A172 (cell line): ENCODE measurements at regions not wholly inside any gene's neighbourhood (a gene's known extent, or its start where the extent isn't known, plus 50 kb on each side); places are given as distances from the start of the nearest gene placed in this dataset.

ENCODE experiments used
- DNase-seq: peaks from one replicate; pipeline ENCODE4 v3.0.0-alpha.2; 2015; ENCODE audit warnings: low spot score

GRCh38 chr12:18899162-18899561 is 161.2 kb downstream of the CAPZA3 start:
- DNase-seq = no peak

GRCh38 chr12:18899678-18900317 is 161.9 kb downstream of the CAPZA3 start:
- no peak for DNase-seq

DNA sequence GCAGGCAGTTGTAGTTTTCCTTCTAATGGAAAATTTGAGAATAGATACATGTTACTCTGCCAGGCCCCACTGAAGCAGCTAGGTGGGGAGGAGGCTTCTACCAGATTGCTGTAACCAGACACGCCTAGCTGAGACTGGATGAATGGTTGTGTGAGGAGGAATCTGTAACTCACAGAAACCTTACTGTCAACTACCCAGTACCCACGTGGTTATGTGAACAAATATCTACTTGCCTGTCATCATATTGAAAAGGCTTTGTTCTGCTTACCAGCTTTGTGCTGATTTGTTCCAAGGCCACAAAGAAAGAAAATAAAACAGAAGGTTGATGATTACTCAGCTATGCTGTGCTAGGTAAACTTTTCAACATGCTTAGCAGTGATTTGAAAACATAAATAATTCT is 167.2 kb downstream of the CAPZA3 start:
- no peak for DNase-seq

DNA sequence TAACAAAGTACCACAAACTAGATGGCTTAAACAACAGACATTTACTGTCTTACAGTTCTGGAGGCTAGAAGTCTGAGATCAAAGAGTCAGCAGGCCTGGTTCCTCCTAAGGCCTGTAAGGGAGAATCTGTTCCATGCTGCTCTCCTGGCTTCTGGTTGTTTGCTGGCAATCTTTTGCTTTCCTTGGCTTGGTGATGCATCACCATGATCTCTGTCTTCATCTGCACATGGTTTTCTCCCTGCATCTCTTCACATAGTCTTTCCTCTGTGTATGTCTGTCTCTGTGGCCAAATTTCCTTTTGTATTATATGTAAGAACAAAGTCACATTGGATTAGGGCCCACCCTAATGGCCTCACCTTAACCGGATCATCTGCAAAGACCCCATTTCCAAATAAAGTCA is 168.5 kb downstream of the CAPZA3 start:
- no peak for DNase-seq

DNA sequence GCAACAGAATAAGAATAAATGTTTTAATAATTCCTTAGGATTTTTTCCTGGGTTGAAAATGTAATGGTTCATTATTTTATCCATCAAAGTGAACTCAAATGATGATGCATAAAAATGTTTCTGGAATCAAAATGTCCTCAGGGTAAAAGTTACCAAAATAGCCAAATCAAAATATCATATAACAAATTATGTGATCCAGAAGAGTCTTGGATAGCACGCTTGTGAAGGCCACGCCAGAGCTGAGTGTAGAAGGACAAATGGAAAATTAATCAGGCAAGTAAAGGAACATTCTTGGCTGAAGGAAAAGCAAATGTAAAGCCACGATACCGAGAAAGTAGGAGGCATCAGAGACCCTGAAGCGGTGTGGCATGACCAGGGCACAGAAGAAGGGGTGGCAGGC is 169.2 kb downstream of the CAPZA3 start:
- no peak for DNase-seq

DNA sequence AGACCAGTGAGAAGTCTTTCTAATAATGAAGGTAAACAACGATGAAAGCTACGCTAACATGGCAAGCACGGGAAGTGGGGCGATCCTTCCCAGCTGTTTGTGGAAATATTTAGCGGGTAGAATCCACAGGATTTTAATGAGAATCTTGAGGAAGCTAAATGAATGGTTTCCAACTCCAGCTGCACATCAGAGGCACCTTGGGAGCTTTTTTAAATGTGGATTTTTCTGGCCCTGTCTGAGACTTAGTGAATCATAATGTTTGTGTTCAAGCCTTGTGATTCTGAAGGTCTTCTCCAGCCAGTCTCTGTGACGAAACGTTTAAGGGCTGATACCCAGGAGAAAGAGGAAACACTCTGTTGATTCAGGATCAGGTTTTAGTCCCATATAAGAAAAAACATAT is 169.8 kb downstream of the CAPZA3 start:
- DNase-seq = no peak

- no peak for DNase-seq
Measured at GRCh38 chr12:18908191-18908590, 170.3 kb downstream of the CAPZA3 start.

- no peak for DNase-seq
Measured at GRCh38 chr12:18919871-18920511, 182.1 kb downstream of the CAPZA3 start.

DNA sequence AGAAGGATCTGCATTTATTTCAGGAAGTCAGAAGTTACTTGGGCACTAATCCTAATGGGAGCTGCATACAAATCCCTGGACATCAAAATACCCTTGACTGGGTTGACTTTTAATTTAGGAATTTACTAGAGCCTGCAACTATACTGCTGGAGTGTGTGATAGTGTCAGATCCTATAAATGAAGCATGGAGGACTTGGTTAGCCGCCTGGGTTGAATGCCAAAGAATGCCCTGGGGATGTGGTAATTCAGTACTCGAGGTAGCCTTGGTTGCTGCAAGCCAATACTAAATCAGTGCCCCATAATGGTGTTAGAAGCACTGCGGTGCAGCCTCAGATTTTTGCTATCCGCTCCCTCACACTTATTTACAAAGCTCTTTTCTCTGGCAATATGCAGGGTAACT is 184.9 kb downstream of the CAPZA3 start:
- DNase-seq = no peak

- no peak for DNase-seq
Measured at GRCh38 chr12:18923721-18924120, 185.8 kb downstream of the CAPZA3 start.

DNA sequence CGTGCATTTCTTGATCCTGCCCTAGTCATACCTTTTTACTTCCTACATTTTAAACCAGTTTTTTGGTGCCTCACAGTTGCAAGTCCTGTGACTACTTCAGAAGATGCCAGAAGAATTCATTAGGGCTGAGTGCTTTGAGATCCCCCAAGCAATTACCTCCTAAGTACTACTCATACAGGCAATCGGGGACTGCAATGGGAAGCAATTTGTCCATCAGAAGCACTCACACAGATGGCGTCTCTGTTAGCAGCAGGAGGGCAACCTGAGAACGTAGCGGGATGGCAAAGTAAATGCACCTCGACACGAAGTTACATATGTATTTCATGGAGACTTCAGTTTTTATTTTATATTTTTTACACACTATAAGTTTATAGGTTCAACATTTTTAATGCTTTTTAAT is 188.3 kb downstream of the CAPZA3 start:
- no peak for DNase-seq

GRCh38 chr12:18932211-18932610 is 194.3 kb downstream of the CAPZA3 start:
- no peak for DNase-seq

DNA sequence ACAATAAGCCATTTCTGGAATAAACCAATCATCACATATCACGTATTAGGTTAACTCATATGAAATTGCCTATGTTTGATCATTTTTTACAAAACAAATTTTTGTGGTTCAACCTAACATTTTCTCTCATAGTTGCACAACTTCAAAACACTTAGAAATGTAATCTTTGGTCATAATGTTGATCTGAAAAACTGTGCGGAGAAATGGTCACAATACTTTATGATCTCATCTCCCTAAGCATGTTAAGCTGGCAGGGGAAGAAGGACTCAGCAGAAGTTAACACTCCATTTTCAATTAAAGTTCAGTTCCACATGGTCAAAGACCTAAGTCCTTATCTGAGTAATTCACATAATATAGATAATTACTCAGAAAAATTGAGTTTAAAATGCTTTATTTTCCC is 194.8 kb downstream of the CAPZA3 start:
- DNase-seq = no peak

- DNase-seq = no peak
Measured at GRCh38 chr12:18935371-18935965, 194.1 kb upstream of the PLEKHA5 start.

DNA sequence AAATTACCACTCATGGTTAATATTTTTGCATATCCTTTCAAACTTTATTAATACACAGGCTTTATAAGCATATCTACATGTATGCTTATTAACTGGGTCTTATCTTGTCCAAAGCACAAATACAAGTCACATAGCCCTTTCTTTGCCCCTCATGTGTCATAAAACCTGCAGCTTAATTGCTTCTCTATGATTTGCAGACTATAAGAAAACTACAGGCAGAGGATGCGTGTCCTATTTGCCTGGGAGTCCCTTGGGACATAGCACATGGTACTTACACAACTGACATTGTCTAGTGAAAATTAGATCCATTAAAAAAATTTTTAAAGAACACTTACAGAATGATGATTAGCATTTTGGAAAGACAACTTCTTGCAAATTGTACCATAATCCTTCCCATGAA is 190.5 kb upstream of the PLEKHA5 start:
- DNase-seq = no peak

DNA sequence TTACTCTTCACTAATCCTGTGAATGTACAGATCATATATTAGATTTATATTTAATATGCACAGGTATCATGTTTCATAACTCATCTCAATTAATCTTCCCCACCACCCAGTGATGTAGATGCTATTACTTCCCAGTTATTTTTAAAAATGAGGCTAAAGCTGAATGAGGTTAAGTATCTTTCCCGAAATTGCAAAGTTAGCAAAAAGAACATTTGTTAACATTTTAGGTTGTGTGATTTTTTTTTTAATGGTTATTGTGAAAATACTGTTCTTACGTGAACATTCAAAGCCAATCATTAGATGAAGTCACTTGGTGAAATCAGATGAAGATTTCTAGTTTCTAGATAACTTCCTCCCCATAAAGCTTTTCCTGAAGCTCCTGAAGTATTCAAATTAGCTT is 186.9 kb upstream of the PLEKHA5 start:
- DNase-seq = no peak

DNA sequence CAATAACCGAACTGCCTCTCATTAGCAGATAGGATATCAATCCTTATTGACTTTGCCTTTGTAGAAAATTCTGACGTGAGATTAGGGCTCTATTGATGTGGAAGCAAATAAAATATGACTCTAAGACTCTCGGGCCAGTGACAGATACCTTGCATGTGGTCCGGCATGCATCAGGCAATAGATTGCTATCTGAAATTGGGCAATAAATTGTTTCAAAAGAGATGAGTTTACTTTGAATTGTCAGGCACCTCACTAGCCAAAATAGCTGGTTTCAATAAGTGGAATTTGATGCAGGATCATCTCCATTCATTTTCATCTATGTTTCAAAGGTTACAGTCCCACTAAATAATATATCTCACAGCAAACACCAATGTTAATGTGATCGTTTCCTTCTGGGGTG is 186.3 kb upstream of the PLEKHA5 start:
- no peak for DNase-seq

DNA sequence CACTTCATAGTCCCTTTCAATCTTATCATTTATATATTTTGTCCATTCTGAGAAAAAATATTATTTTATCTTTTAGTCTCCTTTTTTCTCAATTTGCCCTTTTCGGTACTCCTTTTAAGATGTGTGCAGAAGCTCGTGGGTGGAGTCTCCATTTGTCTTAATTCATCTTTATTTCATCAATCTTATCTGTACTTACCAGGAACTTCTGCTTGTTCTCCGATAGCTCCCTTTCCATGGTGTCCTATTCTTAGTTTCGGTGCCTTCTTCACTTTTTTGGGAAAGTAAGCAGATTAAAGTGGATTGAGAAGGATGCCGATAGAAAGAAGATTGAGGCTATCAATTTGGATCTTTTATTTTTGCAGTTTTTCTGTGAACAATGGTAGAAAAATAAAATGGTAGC is 183.4 kb upstream of the PLEKHA5 start:
- DNase-seq = no peak

DNA sequence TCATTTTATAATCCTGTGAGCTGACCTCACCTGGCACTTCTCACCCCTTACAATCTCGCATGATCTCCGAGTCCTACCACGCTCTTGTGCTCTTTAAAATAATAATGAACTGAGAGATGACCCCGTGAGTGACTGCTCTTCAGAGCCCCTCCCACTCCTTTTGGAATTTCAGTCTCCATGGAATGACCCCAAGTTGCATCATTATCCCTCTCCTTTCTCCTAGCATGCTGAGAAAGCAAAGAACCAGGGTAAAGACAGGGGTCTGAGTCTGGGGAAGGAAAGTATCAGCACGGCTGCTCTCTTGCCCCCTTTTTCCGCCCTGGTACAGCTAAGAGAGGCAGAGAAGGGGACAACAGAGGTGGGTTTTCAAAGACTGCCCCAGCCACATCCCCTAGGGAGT is 178.3 kb upstream of the PLEKHA5 start:
- DNase-seq = no peak

GRCh38 chr12:18953505-18953904 is 176.0 kb upstream of the PLEKHA5 start:
- DNase-seq = no peak

- DNase-seq = peak; percentile 28
Measured at GRCh38 chr12:18955594-18955993, 173.9 kb upstream of the PLEKHA5 start.

GRCh38 chr12:18965203-18965602 is 164.3 kb upstream of the PLEKHA5 start:
- DNase-seq = no peak

DNA sequence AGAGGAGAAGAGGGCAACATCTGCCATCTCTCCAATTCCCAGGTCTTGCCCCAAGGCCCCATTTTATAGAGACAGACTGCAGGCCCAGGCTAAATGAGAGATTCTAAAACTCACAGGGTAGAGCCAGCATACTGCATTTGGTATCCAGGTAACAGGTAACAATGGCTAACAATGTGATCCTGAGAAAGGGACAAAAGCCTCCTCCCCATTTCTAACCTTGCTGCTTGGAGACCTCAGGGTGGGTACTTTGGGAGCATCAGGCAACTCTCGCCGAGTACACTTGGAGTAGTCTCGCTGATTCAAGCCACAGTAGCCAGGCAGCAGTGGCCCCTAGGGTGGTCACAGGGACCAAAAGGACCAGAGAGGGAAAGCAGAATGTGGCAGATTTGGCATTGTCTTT is 162.6 kb upstream of the PLEKHA5 start:
- no peak for DNase-seq

- no peak for DNase-seq
Measured at GRCh38 chr12:18967814-18968213, 161.7 kb upstream of the PLEKHA5 start.
